ENCODE measurements at regions not wholly inside any gene's neighbourhood (a gene's known extent, or its start where the extent isn't known, plus 50 kb on each side); places are given as distances from the start of the nearest gene placed in this dataset.

DNA sequence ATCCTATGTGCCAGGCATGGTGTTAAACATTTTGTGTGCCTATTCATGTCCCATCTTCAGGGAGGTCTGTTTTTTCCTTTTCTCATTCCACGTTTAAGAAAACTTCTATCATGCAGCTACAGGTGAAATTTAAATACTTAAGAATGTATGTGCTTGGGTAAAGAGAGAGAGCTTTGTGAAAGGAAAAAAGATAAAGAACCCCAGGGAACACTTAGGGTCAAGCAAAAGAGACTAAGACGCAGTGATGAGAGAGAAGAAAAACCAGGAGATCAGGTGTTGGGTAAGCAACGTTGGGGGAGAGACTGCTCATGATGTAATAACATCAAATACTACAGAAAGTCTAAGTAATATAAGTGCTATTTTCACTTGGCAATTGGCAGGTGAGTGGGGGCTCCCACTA lies 253.7 kb downstream of the GRXCR1 start:
- H3K4me2 ChIP-seq (ENCODE audit: low read length) = no peak overlapping the region
- no peak overlapping the region for H2AFZ ChIP-seq (ENCODE audit: low read length)
- intact Hi-C loops (cut with micrococcal nuclease; ENCODE audit: unreplicated experiment) = no loop called here
- no peaks in the 10 kb centered on the region for H3K36me3 ChIP-seq (ENCODE audit: insufficient read depth, low read length)
- no peaks in the 10 kb centered on the region for H4K20me1 ChIP-seq (ENCODE audit: insufficient read depth, low read length)
- H3K4me1 ChIP-seq (ENCODE audit: insufficient read depth, low read length, poor library complexity, severe bottlenecking) = no peaks in the 10 kb centered on the region
- no TSS peak for BruUV-seq (replicated peaks)
- no peak overlapping the region for H3K4me3 ChIP-seq (ENCODE audit: low read depth, low read length, poor library complexity, severe bottlenecking)
- H3K9me2 ChIP-seq (ENCODE audit: insufficient read depth, low read length) = no peaks in the 10 kb centered on the region
- no peak overlapping the region for H3K27ac ChIP-seq (ENCODE audit: low read depth, low read length, poor library complexity, severe bottlenecking)
- CTCF ChIA-PET (ENCODE audit: unreplicated experiment) = no interaction called here
- DNase-seq (ENCODE audit: low spot score) = no peak
- POLR2A ChIA-PET = no interaction called here
- no peak for TF ChIP-seq EZH2phosphoT487 (IDR thresholded peaks at IDR 0.05; ENCODE audit: borderline replicate concordance, low read depth, low read length)
- TF ChIP-seq, protein P1, sequence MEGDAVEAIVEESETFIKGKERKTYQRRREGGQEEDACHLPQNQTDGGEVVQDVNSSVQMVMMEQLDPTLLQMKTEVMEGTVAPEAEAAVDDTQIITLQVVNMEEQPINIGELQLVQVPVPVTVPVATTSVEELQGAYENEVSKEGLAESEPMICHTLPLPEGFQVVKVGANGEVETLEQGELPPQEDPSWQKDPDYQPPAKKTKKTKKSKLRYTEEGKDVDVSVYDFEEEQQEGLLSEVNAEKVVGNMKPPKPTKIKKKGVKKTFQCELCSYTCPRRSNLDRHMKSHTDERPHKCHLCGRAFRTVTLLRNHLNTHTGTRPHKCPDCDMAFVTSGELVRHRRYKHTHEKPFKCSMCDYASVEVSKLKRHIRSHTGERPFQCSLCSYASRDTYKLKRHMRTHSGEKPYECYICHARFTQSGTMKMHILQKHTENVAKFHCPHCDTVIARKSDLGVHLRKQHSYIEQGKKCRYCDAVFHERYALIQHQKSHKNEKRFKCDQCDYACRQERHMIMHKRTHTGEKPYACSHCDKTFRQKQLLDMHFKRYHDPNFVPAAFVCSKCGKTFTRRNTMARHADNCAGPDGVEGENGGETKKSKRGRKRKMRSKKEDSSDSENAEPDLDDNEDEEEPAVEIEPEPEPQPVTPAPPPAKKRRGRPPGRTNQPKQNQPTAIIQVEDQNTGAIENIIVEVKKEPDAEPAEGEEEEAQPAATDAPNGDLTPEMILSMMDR (conservative IDR thresholded peaks at IDR 0.05; ENCODE audit: low read length) = no peak
- H3K79me2 ChIP-seq (ENCODE audit: insufficient read depth, low read depth, low read length) = no peaks in the 10 kb centered on the region
- no peaks in the 10 kb centered on the region for H3K9me3 ChIP-seq (ENCODE audit: low read length)

DNA sequence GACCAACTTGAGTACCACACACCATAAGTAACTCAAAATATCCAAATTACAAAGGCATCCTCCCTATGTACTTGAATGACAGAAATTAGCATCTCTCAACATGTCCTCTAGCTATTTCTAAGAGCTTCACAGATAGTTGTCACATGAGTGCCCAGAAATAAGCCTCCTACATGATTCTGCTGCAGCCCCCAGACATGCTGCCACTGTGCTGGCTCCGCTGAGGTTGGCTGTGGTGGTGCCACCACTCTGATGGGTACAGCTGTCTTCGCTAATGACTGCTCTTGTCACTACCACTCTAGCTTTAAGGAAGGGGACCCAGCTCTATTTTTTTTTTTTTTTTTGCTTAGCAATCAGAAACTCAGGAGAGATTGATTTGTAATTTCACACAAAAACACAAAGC lies 256.0 kb downstream of the GRXCR1 start:
- no peak for TF ChIP-seq EZH2phosphoT487 (IDR thresholded peaks at IDR 0.05; ENCODE audit: borderline replicate concordance, low read depth, low read length)
- TF ChIP-seq, protein P1 (conservative IDR thresholded peaks at IDR 0.05; ENCODE audit: low read length) = no peak
- intact Hi-C loops (cut with micrococcal nuclease; ENCODE audit: unreplicated experiment) = no loop called here
- ChIA-PET POLR2A (interaction anchor here (0.6 to 0.7 kb wide), 3 partner anchors 10 to 814 kb away, joined by 4 to 5 read pairs (median 4); no protein-coding TSS in a partner anchor), CTCF (ENCODE audit: unreplicated experiment) (no interaction called here)
- no peaks in the 10 kb centered on the region for H4K20me1 ChIP-seq (ENCODE audit: insufficient read depth, low read length)
- H3K79me2 ChIP-seq (ENCODE audit: insufficient read depth, low read depth, low read length) = no peaks in the 10 kb centered on the region
- no peaks in the 10 kb centered on the region for H3K9me2 ChIP-seq (ENCODE audit: insufficient read depth, low read length)
- no peak overlapping the region for H3K4me3 ChIP-seq (ENCODE audit: low read depth, low read length, poor library complexity, severe bottlenecking)
- no peak overlapping the region for H2AFZ ChIP-seq (ENCODE audit: low read length)
- BruUV-seq (replicated peaks) = no TSS peak
- no peaks in the 10 kb centered on the region for H3K36me3 ChIP-seq (ENCODE audit: insufficient read depth, low read length)
- no peak overlapping the region for H3K27ac ChIP-seq (ENCODE audit: low read depth, low read length, poor library complexity, severe bottlenecking)
- DNase-seq (ENCODE audit: low spot score) = no peak
- no peaks in the 10 kb centered on the region for H3K4me1 ChIP-seq (ENCODE audit: insufficient read depth, low read length, poor library complexity, severe bottlenecking)
- no peaks in the 10 kb centered on the region for H3K9me3 ChIP-seq (ENCODE audit: low read length)
- no peak overlapping the region for H3K4me2 ChIP-seq (ENCODE audit: low read length)

DNA sequence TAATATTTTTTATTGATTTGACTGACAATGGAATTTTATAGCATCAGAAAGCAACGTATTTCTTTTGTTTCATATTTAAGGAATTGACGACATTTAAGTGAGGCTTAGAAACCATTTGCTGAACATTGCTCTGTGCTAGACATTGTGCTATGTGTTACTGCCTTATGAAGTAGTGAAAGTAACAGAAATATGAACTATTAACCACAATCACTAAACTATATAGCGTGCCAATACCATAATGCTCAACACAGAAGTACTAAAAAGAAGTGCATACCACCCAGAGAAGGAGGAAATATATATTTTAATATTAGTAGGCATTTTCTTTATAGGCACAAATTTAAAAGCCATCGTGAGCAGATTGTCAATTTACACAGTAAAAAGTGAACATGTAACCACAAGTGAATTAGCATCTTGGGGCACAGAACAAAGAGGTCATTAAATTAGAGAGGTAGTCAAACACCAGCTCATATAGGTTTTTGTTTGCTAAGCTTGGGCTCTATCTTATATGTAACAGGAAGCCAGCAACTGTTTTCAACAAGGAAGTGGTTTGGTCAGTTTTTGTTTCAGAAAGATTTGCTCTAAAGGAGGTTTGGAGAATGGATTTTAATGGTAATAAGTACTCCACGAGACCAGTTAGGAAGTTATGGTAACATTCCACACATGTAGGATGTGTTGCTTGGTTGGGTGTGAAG lies 270.7 kb downstream of the GRXCR1 start:
- Histone ChIP-seq H3K36me3 (ENCODE audit: insufficient read depth, low read length) (no peaks in the 10 kb centered on the region), H2AFZ (ENCODE audit: low read length) (no peak overlapping the region), H3K27ac (ENCODE audit: low read depth, low read length, poor library complexity, severe bottlenecking) (no peak overlapping the region), H3K79me2 (ENCODE audit: insufficient read depth, low read depth, low read length) (no peaks in the 10 kb centered on the region), H3K4me2 (ENCODE audit: low read length) (no peak overlapping the region), H4K20me1 (ENCODE audit: insufficient read depth, low read length) (no peaks in the 10 kb centered on the region), H3K4me1 (ENCODE audit: insufficient read depth, low read length, poor library complexity, severe bottlenecking) (no peaks in the 10 kb centered on the region), H3K9me2 (ENCODE audit: insufficient read depth, low read length) (no peaks in the 10 kb centered on the region), H3K9me3 (ENCODE audit: low read length) (no peaks in the 10 kb centered on the region), H3K4me3 (ENCODE audit: low read depth, low read length, poor library complexity, severe bottlenecking) (no peak overlapping the region)
- TF ChIP-seq, protein P1 (conservative IDR thresholded peaks at IDR 0.05; ENCODE audit: low read length) = no peak
- no peak for TF ChIP-seq EZH2phosphoT487 (IDR thresholded peaks at IDR 0.05; ENCODE audit: borderline replicate concordance, low read depth, low read length)
- CTCF ChIA-PET (ENCODE audit: unreplicated experiment) = no interaction called here
- no TSS peak for BruUV-seq (replicated peaks)
- no peak for DNase-seq (ENCODE audit: low spot score)
- POLR2A ChIA-PET = interaction anchor here (0.9 kb wide), 1 partner anchor 9 kb away, joined by 3 read pairs; no protein-coding TSS in a partner anchor
- intact Hi-C loops (cut with micrococcal nuclease; ENCODE audit: unreplicated experiment) = no loop called here
